CD4-positive, alpha-beta T cell treated with Interleukin-6 for 4 hours (primary cell): ENCODE measurements at regions not wholly inside any gene's neighbourhood (a gene's known extent, or its start where the extent isn't known, plus 50 kb on each side); places are given as distances from the start of the nearest gene placed in this dataset.
"Not testable (repeated sequence)": the region's sequence is repeated elsewhere in the genome, so short reads cannot be mapped to it uniquely, and the experiment has no call there.

Experiments
- DNase-seq: peaks from one replicate; pipeline ENCODE4 v3.0.0-alpha.2; 2020; ENCODE audit warnings: mixed read lengths

DNA sequence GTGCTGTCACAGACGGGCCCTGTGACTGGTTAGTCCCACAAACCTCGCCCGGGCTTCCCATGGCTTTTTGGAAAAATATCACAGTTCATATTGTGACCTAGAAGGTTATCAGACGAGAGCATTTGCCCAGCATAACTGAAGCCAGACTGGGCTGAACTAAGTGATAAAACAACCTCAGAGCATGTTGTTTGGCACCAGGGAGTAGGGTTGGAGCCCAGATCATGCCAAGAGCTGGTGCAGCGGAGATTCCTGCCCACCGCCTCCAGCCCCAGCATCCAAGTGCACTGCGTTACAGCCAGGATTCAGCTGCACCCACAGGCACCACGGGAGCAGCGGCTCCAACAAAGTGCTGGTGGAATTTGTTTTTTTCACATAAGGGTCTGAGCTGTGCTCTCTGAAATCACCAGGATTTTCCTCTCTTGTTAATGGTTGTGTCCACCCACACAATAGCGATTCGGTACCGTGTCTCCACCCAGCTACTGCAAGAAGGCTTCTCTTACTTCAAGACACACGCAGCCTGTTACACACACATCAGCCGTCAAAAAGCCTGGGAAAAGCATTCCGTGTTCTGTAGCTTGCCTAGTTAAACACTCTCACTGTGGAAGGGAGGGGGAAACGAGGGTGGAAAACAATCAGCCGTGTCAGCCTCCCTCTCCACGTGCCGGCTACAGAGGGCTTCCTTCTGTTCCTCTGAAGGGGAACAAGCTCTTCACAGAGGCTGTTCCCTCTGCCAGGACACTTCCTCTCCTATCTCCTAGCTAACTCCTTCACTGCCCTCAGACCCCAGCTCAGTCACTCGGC is 273.8 kb downstream of the C16orf95 start:
- DNase-seq = no peak

DNA sequence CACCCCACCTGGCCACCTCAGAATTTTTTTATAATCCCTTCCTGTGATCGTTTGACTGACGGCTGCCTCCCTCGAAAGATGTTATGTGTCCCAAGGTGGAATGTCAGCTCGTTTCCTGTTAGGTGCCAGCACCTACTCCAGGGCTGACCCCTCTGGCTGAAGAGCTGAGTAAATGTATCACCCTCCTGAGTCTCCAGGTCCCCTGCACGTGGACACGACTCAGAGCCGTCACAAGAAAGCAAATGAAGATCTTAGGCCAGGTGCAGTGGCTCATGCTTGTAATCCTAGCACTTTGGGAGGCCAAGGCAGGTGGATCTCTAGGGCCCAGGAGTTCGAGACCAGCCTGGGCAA is 273.2 kb downstream of the C16orf95 start:
- DNase-seq = no peak

DNA sequence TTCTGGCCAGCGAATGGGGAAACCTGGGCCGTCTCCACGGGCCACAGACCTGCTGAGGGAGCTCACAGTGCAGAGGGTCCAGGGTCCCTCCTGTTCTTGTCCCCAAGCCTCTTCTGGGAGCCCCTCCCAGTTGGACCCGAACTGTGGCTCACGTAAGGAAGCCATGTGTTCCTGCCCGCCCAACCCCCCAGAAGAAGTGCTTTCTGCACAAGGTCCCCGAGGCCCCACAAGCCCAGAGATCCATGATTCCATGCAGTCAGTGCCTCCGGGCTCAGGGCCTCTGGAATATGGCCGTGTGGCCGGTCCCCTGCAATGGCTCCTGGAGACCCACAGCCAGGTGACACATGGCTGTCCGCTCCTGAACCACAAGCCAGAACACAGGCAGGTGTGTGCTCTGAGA is 272.4 kb downstream of the C16orf95 start:
- no peak for DNase-seq

DNA sequence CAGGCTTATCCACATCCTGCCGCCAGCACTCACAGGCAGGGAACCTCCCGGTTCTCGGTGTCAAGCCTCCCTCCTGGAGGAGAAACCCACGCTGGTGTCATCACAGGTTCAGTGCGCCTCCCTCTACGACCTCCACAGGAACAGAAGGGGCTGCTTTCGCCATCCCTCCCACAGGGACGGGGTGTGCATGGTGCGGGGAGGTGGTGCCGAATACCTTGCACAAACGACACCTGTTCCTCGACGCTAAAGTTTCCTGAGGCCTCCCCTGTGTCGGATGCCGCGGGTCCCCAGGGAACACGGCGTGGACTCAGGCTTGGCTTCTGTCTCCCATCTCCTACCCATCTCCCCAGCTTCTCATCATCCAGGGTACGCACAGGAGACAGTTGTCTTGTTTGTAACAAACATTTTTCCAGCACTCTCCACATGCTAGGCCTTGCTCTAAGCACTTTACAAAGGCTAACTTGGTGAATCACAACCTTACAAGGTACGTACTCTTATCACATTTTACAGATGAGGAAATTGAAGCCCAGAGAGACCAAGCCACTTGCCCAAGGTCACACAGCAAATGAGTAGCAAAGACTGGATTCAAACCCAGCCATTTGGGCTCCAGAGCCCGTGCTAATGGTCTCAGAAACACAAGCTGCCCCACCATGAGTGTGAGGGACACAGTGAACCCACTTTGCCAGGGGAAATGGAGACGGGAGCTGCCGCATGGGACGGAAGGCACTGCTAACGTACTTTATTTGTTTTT is 271.6 kb downstream of the C16orf95 start:
- DNase-seq = no peak

DNA sequence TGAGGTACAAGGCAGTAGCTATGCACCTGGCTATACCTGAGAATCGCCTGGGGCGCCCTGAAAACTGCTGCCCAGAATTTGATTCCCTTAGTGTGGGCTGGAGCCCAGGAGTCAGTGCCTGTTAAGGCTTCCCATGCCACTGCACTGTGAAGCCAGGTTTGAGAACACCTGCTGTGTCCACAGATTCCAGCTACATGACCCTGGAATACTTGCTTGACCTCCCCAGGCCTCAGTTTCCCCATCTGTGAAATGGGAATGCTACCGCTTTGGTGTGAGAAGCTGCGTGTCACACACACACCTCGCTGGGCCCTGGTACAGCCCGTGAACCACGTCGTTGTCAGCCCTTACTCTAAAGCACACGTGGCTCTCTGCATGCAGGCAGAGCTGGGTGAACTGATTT is 271.0 kb downstream of the C16orf95 start:
- DNase-seq = no peak

DNA sequence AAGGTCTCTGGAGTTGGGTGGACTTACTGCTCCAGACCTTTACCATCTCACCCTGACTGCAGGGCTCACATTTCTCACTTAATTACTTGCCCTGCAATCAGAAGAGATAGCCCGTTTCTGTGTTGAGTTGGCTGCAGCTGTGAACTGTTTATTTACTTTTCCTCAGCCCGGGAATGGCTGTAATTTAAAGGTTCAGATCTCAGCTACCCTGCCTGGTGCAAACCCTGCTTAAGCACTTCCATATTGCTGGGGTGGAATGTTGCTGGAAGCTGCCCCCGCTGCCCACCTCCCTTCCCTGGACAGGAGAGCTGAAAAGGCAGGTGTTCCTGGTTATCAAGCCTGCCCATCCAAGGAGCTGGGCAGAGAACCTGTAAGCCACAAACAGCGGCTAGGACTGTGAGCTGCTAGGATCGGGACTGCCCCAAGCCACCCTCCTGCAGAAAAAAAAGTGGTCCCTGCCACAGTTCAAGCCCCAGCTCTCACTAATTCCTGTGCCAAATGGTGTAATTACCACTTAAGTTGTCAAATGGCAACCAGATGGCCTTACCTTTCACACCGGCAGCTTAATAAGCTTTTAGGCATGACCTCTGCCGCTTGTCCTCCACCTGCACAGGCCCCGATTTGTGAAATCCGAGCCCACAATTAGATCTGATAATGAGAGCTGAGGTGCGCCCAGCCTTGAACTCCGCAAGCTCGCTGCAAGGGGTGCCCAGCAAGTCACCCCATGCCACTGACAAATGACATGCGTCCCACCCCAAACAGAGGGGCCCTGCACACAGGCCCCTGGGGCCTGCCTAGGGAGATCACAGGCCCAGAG is 269.8 kb downstream of the C16orf95 start:
- no peak for DNase-seq

DNA sequence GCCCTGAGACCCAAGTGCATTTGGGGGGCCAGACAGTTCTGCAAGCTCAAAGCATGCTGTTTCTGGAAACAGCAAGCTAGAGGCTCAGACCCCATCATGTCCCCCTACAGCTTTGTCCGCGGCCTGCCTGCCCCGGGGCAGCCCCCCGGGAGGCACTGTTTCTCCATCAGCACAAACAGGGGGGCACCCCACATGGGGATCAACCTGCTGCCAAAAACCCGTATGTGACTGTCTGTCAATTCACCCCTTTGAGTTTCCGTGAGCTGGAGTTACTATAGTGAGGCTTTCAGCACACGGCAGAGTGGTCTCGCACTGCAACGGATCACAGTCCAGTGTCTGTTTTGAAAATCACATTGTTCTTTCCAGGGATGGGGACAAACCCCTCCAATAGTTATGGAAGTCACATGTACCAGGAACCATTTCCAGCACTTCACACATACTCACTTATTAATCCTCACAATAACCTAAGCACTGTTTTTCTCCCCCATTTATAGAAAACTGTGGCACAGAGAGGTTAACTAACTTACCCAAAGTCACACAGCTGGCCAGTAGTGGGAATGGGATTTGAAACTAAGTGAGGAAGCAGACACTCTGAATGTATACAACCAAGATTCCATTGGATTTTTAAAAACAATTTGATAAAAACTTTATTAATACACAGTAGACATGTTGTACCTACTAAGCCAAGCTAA is 269.0 kb downstream of the C16orf95 start:
- DNase-seq = no peak

DNA sequence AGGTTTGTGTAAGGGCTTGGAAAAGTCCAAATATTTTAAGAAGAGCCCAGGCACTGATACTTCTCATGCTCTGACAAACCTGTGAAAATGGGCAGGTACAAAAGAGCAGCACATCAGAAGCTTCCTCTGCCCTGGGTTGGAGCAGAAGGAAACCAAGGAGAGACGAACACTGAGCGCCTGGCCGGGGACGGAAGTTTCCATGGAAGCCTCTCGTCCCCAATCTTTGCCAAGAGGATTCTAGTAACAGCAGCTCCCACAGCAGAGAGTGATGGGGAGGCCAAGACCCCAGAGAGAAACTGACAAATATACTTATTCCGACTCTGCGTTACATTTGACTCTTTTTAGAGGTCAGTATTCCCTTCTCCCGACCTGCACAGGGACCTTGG is 268.5 kb downstream of the C16orf95 start:
- no peak for DNase-seq

DNA sequence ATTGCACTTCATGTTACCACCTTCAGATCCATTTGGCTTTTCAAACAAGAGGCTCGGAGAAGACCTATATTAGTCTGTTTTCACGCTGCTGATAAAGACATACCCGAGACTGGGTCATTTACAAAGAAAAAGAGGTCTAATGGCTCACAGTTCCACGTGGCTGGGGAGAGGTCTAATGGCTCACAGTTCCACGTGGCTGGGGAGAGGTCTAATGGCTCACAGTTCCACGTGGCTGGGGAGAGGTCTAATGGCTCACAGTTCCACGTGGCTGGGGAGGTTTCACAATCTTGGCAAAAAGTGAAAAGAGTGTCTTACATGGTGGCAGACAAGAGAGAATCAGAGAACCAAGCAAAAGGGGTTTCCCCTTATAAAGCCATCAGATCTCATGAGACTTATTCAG is 268.0 kb downstream of the C16orf95 start:
- not testable (repeated sequence) for DNase-seq

DNA sequence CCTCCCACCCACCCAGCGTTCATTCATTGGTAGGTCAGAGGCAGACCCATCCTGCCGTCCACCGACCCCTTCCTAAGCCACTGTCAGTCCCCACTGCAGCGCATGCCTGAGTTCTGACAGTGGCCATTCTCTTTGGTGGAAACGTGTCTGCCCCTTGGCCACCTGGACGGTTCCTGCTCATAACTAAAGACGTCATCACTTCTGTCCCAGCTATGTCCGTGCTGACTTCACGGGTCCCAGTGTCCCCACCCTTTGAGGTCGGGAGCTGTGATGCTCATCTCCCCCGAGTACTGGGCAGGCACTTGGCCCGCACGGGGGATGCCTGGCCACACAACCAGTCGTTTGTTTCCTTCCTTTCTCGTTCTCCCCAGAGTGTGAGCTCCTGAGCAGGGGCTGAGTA is 267.1 kb downstream of the C16orf95 start:
- no peak for DNase-seq

DNA sequence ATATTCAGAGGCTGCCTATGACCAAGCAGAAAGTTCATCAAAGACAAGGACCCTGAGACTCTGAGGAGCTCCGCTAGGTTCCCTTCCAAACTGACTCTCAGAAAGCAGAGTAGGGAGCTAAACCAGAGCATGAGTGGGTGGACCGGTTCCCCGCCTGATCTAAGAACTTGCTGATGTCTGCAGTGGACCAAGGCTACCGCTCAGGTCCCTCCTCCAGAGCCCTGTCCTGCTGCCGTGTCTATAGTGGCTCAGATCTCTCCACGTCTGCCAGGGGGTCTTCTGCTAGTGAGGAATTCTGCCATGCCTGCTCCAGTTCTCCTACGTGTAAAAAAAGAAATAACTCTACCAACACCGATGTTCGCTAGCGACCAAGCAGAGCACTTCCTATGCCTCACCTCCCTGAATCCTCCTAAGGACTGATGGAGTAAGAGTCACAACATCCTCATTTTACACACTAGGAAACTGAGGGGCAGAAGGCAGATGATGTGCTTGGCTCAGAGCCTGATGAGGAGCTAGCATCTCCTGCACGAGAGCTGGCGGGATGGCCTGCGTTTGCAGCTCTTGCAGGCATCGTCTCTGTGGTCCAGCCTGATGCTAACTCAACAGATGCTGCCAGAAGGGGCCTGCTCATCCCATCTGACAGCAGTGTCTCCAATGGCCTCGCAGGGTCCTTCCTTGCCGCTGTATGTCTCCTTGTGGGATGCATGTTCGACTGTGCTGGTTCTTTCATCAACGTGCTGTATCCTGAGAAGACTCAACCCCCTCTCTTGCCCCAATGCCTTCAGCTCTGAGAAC is 265.5 kb downstream of the C16orf95 start:
- no peak for DNase-seq

DNA sequence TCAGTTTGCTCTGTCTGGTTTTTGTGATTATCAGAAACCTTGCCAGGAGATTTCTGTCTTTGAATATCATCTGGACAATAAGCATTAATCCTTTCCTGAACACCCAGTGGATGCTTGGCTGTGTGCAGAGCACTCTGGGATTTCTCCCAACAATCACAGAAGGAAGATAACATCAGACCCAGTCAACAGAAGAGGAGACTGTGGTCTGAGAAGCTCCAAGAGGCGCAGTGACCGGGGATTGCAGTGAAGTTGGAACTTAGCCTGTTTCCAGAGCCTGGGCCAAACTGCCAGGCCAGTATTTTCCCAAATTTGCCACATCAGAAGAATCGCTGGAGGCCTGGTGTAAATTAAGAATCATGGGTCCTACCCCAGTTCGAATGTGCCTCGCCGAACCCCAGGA is 264.7 kb downstream of the C16orf95 start:
- no peak for DNase-seq

DNA sequence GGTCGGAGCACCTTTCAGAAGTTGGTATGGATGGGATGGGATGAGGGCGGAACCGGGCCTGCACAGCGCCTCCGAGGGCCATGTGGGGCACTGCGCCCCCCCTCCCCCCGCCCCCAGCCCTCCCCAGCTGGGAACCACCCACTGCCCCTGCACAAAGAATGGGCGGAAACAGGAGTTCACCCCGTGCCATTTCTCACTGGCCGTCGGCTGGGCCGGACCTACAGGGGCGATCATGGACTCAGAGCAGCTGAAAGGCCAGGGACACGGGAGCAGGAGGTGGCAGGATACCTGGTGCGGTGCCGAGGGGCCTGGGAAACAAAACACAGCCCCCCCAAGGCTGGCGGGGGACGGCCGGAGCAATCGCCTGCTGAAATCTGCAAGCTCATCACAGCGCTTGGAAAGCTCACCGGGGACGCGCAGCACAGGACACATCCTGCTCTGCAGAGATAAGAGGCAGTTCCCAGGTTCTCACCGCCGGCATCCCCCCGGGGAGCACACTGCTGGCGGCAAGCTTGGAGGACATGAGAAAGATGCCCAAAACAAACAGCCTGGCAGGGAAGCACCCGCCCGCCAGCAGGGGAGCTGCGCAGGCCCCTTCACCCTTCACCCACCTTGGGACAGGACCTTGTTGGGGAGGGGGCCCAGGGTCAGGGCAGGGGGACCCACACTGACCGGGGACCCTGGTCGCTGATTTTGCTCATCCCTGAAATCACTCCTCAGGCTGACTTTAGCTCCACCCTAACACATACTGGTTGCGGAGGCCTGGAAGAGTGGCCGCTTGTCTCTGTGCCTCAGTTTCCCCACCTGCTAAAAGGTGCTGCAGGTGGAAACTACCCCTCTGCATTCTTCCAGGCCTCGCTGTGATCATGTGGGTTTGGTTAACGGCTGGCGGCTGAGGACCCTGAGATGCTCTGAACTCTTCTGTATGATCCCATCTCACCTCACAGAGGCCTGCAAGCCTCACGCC is 263.9 kb downstream of the C16orf95 start:
- no peak for DNase-seq

DNA sequence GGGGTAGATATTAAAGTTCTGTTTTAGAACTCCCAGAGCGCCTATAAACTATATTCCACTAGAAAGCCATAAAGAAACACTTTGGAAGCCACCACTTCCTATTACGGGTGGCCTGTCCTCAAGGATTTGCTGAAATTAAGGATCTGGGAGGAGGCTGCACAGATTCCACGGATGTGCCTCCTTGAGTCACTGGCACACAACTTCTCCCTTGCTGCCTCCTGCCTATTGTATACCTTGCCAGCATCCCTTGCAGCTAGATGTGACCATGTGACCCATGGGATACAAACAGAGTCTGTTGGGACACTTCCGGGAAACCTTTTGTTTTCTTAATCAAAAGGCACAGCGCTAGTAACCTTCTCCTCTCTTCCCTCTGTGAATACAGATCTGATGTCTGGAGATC is 263.0 kb downstream of the C16orf95 start:
- no peak for DNase-seq

DNA sequence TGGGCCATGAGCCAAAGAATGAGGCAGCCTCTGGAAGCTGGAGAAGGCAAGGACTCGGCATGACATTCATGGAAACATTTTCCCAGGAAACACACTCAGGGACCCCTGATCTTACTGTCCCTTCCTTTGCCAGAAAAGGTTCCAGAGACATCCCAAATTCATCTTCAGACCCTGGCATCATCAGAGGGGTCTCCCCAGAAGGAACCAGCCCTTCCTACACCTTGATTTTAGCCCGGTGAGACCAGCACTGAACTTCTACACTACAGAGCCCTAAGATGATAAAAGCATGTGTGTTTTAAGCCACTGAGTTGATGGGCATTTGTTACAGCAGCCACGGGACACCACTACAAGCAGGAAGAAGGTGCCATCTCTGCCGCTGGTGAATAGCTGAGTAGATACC is 262.3 kb downstream of the C16orf95 start:
- DNase-seq = no peak

DNA sequence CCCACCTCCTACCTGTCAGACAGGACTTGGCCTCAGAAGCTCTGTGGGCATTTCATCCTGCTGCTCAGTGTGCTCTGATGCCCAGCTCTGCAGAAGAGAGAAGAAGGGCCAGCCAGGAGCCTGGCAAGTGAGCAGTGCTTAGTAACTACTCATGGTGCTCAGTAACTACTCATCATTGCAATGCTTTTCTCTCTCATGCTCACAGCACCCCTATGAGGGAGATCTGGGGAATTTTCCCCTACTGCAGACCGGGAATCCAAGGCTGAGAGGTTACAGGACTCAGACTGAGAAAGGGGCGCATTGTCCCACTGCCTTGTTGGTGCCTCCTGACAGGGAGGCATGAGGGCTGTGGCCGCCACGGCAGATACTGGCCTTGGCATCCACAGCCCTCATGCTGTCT is 261.1 kb downstream of the C16orf95 start:
- no peak for DNase-seq

DNA sequence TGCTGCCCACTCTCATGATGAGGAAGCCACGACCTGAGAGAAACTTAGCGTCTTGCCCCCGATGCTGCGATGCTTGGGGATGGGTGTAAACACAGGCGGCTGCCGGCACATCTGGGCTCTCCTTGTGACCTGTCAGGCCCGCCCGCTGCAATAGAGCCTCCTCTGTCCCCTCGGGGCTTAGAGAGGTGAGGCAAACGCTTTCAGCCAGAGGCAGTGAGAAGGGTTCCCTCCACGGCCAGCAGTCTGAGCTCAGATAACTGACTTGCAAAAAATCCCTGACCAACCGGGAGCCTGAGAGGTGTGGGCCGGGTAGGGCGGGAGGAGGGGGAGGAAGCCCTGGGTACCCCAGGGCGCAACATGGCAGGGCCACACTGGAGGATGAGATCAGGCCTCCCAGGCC is 260.6 kb downstream of the C16orf95 start:
- no peak for DNase-seq

DNA sequence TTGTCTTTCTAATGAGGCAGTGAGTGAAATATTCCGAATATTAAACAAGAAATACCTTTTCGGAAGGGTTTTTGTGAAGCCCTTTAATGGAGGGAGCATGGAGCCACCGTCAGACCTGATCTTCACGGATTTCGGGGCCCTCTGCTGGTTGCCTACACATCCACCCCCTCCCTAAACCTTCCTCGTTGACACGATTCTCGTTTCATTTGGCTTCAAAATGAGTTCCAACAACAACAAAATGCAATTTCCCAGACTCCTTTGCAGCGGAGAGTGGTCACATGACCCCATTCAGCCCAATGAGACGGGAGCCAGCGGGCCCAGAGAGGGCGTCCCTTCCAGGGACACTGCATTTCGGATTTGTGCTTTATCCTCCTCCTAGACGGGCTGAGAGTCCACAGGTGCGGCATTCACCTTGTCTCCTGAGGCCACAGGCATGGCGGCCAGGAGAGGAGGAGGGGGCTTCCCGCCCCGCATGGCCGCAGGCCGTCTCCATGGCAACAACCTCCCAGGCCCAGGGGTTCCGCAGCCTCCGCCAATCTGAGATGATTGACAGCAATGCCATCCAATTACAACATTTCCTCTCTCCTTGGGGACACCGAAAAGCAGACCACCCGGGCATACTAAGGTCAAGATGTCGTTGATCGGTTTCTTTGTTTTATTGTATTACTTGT is 259.8 kb downstream of the C16orf95 start:
- DNase-seq = no peak

DNA sequence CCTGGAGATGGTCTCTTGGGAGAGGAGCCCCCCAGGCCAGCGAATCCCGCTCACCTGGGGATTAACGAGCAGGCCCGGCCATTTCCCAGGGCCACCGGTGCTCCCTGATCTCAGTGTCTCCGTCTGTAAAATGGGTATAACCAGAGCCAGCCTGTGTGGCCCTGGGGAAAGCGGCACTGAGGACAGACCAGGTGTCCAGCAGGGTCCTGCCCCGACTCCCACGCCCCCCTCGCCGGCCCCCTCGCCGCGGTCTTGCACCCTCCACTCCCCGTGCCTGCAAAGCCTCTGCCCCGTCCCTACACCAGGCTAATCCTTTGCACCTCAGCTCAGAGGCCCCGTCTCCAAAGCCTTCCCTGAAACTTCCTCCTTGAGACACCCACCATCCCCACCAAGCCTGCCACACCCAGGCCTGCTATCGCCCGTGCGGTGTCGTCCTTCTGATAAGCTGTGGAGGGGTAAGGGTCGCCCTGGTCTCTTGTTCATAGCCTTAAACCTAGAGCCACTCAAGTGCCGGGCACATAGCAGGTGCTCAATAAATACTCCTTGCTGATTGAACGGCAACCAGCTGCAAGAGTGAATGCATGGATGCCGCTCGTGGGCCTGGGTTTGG is 259.1 kb downstream of the C16orf95 start:
- DNase-seq = no peak

DNA sequence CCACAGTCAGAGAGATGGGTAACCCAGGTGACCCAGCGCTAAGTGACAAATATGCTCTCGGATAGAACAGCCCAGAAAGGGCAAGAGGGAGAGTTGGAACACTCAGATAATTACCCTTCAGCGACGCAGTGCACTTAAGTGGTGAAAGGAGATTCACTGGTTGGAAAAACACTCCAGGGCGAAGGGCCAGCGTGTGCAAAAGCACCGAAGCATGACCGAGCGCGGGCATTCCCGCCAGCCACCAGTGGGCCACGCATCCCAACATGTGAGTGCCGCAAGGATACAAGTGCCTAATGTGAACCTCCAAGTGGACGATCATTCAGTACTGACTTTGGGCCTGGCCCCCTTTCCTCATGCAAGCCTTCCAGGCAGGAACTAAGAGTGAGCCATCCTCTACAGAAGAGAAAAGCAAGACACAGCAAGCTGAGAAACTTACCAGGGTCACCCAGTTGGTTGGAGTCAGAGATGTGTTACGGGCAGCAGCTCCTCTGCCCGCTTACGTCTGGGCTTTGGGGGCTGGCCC is 258.4 kb downstream of the C16orf95 start:
- DNase-seq = no peak
